ENCODE measurements at regions not wholly inside any gene's neighbourhood (a gene's known extent, or its start where the extent isn't known, plus 50 kb on each side); places are given as distances from the start of the nearest gene placed in this dataset.

DNA sequence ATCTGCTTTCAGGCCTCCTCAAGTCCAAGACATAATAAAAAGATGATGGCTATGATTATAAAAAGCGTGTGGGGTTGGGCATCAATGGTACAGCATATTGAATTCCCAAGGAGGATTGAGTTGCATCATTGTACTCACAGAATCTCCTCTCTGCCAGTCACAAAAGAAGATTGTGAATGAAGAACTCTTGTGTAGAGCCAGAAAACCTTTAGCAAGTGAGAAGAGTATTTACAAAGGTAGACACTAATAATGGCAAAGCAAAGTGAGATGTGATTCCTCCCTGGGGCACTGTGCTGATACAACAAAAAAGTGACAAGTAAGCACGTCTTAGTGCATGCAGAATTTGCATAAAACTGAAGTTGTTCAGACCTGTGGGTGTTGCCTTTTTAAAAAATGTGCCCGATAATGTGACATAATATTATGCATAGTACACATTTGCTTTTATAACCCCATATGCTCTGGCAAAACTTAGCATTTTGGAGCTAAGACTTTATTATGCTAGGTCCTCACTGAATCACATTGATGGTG, 291.2 kb upstream of the TBC1D5 start:
- Histone ChIP-seq H3K36me3 (no peaks in the 10 kb centered on the region), H3K4me3 (no peak overlapping the region), H3K4me1 (no peaks in the 10 kb centered on the region), H3K27ac (no peak overlapping the region), H3K27me3 (no peaks in the 10 kb centered on the region), H3K9me3 (no peaks in the 10 kb centered on the region)
- DNase-seq (no peak), ATAC-seq (no peak)
- intact Hi-C loops (cut with DNase I), result no loop called here
- TF ChIP-seq, protein P1, sequence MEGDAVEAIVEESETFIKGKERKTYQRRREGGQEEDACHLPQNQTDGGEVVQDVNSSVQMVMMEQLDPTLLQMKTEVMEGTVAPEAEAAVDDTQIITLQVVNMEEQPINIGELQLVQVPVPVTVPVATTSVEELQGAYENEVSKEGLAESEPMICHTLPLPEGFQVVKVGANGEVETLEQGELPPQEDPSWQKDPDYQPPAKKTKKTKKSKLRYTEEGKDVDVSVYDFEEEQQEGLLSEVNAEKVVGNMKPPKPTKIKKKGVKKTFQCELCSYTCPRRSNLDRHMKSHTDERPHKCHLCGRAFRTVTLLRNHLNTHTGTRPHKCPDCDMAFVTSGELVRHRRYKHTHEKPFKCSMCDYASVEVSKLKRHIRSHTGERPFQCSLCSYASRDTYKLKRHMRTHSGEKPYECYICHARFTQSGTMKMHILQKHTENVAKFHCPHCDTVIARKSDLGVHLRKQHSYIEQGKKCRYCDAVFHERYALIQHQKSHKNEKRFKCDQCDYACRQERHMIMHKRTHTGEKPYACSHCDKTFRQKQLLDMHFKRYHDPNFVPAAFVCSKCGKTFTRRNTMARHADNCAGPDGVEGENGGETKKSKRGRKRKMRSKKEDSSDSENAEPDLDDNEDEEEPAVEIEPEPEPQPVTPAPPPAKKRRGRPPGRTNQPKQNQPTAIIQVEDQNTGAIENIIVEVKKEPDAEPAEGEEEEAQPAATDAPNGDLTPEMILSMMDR (IDR thresholded peaks at IDR 0.05), result no peak

DNA sequence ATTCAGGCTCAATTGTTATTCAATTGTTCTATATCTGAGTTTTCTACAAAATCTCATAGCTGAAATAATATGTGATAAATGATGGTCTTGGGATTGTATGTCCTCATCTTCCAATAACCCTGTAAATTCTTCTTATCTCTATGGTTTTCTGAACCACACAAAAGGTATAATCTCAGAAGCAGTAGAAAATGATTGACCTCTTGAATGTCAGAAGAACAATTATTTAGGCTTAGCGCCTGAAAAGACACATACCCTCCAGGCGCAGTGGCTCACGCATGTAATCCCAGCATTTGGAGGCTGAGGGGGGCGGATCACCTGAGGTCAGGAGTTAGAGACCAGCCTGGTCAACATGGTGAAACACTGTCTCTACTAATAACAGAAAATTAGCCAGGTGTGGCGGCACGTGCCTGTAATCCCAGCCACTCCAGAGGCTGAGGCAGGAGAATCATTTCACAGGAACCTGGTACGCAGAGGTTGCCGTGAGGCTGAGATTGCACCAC, 288.0 kb upstream of the TBC1D5 start:
- Histone ChIP-seq H3K27me3 (no peaks in the 10 kb centered on the region), H3K4me1 (no peaks in the 10 kb centered on the region), H3K27ac (no peak overlapping the region), H3K4me3 (no peak overlapping the region), H3K36me3 (no peaks in the 10 kb centered on the region), H3K9me3 (no peaks in the 10 kb centered on the region)
- intact Hi-C loops (cut with DNase I), result no loop called here
- DNase-seq (no peak), ATAC-seq (no peak)
- TF ChIP-seq, protein P1 (IDR thresholded peaks at IDR 0.05), result no peak

DNA sequence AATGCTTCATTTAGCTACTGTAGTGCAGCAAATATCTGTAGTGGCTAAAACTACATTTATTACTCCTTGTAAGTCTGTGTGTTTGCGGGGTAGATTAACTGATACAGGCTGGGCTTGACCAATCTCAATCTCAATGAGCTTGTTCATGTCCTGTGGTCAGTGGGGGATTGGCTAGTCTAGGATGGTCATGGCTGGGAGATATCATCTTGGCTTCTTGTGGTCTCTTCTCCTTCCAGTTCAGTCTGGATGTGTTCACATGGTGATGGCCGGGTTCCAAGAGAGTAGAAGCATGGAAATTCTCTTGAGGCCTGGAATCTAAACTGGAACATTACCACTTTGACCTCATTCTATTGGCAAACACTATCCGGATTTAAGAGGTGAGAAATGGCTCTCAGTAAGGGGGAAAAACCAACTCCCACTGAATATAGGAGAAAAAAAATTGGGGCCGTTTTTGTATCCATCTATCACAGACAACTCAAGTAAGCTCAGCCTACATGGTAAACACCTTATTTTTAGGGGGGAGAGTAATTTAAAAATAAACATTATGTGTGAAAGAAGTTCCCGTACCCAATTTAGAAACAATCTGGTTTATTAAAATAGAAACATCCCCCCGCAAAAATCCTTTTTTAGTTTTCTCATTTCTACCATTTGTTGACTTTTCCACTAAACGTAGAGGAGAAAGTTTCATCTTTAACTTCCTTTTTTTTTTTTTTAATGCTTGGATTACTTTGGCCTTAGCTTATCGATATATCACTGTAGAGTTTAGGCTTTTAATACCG, 284.9 kb upstream of the TBC1D5 start:
- no peak for DNase-seq

DNA sequence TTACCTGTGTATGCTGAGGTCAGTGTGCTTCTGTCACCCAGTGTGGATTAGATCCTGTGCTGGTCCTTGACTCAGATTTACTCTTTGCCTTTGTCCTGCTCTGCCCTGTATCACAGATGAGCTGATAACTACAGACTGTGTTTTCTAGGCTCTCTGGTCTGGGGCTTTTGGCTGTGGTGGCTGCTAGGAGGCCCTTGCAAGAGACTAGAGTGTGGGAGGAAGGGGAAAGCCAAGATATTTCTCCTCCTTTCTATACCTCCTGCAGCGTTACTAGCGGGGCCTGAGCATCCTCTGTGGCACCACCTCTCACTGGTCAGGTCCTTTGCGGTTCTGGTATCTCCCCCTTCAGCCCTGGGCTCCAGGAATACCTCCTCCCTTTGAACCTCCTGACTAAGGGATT, 282.3 kb upstream of the TBC1D5 start:
- Histone ChIP-seq H3K27ac (no peak overlapping the region), H3K36me3 (no peaks in the 10 kb centered on the region), H3K9me3 (no peaks in the 10 kb centered on the region), H3K27me3 (no peaks in the 10 kb centered on the region), H3K4me1 (no peaks in the 10 kb centered on the region), H3K4me3 (no peak overlapping the region)
- TF ChIP-seq, protein P1 (IDR thresholded peaks at IDR 0.05), result no peak
- DNase-seq (no peak), ATAC-seq (no peak)
- intact Hi-C loops (cut with DNase I), result no loop called here

More for the DNA sequence above, 284.9 kb upstream of the TBC1D5 start:
- H3K36me3 ChIP-seq, result no peaks in the 10 kb centered on the region
- H3K4me1 ChIP-seq, result no peaks in the 10 kb centered on the region
- no peaks in the 10 kb centered on the region for H3K9me3 ChIP-seq
- no peak for ATAC-seq
- intact Hi-C loops (cut with DNase I), result no loop called here
- H3K27ac ChIP-seq, result no peak overlapping the region
- TF ChIP-seq, protein P1 (IDR thresholded peaks at IDR 0.05), result no peak
- H3K4me3 ChIP-seq, result no peak overlapping the region
- no peaks in the 10 kb centered on the region for H3K27me3 ChIP-seq

DNA sequence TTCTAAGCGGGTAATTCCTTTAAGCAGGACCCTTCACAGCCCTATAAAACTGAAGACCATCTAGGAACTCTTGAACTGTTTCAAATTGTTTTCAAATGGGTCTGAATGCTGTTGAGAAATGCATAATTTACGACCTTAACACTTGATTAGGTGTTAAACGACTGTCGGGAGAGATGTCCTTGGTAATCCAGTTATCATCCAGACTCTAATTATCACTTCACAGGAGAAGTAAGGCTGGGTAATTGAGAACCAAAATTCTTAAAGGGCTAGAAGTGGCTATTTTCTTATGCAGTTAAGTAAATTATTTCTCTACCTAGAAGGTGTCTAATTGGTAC, 276.7 kb upstream of the TBC1D5 start:
- ATAC-seq (no peak), DNase-seq (no peak)
- no peaks in the 10 kb centered on the region for H3K4me1 ChIP-seq
- H3K27me3 ChIP-seq, result no peaks in the 10 kb centered on the region
- no peaks in the 10 kb centered on the region for H3K9me3 ChIP-seq
- no peaks in the 10 kb centered on the region for H3K36me3 ChIP-seq
- TF ChIP-seq, protein P1 (IDR thresholded peaks at IDR 0.05), result no peak
- H3K27ac ChIP-seq, result no peak overlapping the region
- intact Hi-C loops (cut with DNase I), result no loop called here
- no peak overlapping the region for H3K4me3 ChIP-seq

Data from upper lobe of right lung (tissue), 1 donor.